ENCODE measurements at regions not wholly inside any gene's neighbourhood (a gene's known extent, or its start where the extent isn't known, plus 50 kb on each side); places are given as distances from the start of the nearest gene placed in this dataset.

DNA sequence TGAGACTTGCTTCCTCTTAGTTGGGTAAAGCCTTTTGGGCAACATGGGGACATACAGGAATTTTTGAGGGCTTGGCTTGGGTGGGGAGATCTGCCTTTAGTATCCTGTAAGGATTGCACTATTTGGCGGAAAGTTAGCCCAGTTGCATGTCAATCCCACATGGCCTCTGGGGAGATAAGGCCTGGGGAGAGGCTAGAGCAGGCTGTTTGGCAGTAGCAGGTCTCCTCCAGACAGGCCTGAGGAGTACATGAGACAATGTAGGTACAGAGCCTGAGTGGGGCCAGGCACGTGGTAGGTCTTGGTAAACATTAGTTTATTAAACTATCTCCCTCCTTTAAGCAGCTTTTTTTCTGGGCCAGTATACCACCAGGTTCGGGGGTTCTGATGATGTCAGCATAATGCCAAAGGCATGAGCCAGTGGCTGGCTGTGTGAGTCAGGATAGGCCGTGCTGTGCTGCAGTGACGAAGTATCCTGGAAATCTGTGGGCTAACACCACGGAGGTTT is 147.9 kb downstream of the VEGFA start:
- DNase-seq (ENCODE audit: low read depth) = no peak

GRCh38 chr6:43916924-43917877 is 147.2 kb downstream of the VEGFA start:
- no peak for DNase-seq (ENCODE audit: low read depth)

DNA sequence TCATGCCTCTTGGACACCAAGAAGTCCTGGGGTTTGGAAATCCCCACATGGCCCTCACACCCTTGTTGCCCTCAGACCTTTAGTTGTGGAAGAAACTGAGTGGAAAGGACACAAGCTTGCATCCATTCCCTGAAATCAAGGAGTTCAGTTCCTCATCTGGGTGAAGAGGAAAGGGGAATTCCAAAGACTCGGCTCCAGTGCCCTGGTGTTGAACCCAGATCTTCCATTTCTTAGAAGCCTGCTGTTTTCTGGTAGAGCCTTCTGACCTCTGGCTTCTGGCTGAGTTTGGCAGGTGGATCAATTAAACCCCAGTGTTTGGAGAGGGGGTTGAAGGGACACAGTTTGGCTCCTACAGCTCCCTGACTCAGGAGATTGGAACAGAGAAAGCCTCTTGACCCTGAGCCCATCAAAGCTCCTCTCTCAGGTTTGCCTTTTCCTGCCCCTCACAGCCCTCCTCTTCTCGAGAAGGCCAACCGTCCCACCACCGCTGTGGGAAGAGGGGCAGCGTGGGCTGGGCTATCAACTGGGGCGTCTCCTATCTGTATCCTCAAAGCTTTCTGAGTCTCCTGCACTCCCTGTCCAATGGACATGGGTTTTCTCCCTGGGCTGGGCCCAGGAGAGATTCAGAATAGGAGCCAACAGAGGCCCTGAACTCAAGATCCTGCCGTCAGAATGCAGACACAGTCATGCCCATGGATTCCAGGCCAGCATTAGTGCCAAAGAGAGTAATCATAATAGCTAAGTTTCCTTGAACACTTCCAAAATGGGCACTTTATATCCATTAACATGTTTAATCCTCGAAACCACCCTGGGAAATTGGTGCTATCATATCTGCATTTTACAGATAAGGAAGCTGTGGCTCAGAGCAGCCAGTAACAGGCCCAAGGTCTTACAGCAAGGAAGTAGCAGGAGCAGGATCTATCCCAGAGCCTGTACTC is 146.2 kb downstream of the VEGFA start:
- DNase-seq (ENCODE audit: low read depth) = no peak

DNA sequence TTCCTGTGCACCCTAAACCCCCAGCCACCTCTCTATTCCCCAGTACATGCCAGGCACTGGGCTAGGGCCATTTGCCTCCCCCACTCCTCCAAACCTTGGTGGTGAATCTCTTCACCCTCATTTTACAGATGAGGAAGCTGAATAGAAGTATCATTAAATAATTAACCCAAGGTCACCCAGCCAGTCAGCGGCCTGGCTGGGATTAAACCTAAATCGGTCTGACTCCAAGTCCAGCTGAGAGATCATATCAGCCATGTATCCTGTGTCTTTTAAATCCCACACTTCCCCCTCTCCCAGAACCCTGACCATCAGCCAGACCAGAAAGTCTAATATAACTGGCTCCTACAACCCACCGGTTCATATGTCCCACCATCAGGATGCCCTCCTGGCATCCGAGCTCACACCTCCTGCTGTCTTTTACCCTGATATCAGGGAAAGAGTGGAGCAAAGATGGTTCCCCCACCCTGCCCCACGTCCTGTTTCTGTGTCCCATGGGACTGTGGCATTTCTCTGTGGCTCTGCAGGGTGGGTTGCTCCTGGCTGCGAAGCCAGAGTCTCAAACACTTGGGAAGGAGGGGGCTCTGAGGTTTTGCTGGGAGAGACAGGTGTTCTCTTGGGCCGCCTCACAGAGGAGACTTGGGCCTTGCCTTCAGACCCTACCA is 145.3 kb downstream of the VEGFA start:
- no peak for DNase-seq (ENCODE audit: low read depth)

DNA sequence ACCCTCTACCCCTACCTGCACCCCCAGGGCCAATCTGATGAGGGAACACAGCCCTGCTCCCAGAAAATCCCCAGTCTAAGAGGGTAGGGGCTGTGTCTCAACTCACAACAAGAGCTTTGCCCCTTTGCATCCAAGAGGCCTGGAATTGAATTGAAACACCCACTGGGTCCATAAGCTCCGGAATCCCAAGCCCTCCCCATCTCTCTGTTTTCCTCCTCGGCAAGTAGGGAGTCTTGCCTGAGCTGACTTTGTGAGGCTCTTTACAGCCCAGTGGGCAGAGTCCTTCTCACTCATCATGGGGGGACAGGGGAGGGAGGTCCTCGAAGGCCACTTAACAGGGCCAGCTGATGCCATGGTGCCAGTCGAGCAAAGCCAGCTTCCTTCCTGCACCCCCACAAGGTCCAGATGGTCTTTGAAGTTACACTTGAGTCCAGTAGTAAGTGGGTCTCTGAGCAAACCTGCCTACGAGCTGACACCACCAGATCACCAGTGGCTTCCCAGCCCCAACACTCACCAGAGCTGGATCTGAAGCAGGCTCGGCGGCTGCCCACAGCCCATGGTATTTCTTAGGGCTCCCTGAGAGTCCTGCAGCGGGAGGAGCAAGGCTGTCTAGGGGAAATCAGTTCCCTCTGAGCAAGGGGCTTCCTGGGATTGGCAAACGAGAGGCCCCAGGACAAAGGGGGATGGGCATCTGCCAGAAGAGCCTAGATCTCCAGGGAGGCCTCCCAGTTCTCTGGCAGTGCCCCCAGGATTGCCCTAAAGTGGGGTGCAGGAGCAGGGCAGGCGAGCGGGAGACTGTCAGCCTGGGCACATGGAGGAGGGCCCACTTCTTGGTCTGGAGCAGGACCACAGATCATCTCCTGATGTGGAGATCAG is 144.5 kb downstream of the VEGFA start:
- no peak for DNase-seq (ENCODE audit: low read depth)

GRCh38 chr6:43913375-43914271 is 143.6 kb downstream of the VEGFA start:
- no peak for DNase-seq (ENCODE audit: low read depth)

DNA sequence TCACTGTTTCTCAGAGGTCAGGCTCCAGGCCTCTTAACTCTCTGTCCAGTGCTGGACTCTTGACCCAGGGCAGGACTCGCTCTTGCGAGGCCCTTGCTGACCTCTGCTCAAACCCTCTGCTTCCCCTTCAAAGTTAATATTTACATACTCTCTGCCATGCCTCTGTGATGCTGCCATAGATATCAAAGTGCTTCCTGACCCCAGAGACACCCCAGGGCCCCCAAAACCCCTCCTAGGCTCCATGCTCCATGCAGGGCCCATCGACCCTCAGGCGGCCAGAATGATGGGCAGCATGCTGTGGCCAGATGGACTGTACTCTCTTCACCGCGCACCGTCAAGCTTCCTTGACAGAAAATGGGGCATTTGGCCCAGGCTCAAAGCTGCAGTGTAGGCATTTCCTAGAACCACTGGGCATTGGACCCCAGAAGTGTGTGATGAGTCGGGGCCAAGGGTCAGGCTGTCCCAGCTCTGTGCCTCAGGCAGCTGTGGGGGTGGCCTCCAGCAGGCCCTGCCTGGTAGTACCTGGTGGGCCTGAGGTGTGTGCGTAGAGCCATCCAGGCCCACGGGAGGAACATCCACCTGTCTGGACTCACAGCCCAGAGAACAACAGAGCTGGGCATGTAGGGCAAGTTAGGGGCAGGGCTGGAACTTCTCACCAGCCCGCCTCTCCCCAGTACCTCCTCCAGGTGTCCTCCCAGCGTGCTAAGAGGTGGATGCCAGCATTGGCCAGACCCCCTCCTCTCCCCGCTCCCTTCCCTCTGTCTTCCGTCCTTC is 142.8 kb downstream of the VEGFA start:
- no peak for DNase-seq (ENCODE audit: low read depth)

DNA sequence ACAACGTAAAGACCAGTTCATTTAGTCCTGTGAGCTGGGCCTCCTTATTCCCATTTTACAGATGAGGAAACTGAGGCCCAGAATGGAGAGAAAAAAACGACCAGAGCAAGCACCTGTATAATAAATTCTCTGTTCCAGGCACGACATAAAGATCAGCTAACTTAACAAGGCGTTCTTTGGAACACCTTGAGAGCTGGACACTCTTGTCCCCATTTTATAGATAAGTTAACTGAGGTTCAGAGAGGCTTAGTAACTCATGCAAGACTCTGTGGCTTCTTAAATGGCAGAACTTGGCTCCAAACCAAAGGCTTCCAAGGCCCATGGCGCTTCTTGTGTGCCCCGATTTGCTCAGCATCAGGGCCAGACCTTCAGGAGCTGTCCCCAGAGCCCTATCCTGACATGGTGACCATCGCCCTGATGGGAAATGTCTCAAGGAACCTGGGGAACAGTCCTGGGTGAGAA is 142.1 kb downstream of the VEGFA start:
- no peak for DNase-seq (ENCODE audit: low read depth)

- DNase-seq (ENCODE audit: low read depth) = no peak
Observed at GRCh38 chr6:43911354-43912115, 141.5 kb downstream of the VEGFA start.

DNA sequence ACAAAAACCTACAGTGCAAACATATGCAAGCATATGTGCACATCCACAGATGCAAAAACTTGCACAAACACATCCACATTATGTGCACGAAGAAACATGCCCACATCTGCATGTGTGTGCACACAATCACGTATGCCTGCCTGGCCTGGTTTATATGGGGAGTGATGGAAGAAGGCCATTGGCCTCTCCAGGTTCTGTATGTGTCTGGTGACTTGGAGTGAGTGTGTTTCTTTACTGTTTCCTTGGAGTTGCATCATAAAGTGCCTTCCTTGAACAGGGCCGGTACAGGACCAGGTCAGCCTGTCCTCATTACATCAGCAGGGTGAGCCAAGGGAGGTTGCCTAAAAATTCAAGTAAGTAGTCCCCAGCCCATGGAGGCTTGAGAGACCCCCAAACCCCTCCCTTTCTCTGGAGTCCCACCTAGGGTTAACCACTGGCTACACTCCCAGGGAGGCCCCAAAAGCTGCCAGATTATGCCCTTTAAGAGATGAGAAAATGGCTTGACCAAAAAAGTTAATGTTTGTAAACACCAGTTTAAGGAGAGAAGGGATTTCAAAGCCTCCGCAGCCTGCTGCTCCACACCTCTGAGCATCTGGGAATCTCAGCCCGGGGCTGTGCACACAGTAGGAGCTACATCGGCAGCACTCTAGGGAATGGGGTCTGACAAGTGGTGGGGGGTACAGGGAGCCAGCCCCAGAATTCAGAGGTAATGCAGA is 140.8 kb downstream of the VEGFA start:
- no peak for DNase-seq (ENCODE audit: low read depth)

- DNase-seq (ENCODE audit: low read depth) = no peak
Observed at GRCh38 chr6:43910149-43910637, 140.2 kb downstream of the VEGFA start.

DNA sequence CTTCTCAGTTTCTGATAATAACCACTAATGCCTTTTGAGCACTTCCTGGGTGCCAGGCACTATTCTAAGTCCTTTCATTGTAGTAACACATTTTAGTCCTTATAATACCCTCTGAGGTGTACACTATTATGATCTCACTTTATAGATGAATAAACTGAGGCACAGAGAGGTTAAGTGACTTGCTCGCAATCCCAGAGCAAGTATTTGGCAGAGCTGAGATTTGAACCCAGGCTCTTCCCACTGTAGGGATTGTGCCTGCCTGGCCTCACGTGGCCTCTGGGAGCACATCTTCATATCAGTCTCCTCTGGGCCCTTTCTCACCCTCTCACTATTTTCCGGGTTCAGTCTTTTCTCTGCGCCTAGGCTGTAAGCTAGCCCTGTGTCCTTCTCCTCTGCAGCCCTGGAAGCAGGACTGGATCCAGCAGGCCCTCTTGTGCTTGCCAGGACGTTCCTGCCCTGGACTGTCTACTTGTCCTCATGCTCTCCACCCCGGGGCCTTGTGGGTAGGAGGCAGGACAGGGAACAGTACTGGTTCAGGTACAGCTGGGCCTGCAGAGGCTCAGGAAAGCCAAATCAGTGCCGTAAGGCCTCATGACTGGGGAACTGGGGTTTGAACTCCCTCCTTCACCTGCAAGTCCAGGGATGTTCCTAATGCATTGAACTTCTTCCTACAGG is 139.6 kb downstream of the VEGFA start:
- DNase-seq (ENCODE audit: low read depth) = no peak

GRCh38 chr6:43907789-43908472 is 137.9 kb downstream of the VEGFA start:
- no peak for DNase-seq (ENCODE audit: low read depth)

GRCh38 chr6:43907312-43907711 is 137.3 kb downstream of the VEGFA start:
- DNase-seq (ENCODE audit: low read depth) = no peak

GRCh38 chr6:43904311-43905123 is 134.5 kb downstream of the VEGFA start:
- no peak for DNase-seq (ENCODE audit: low read depth)
